ENCODE measurements at regions not wholly inside any gene's neighbourhood (a gene's known extent, or its start where the extent isn't known, plus 50 kb on each side); places are given as distances from the start of the nearest gene placed in this dataset.

GRCh38 chr6:164025180-164025579 is 610.7 kb downstream of the QKI start:
- no peaks in the 10 kb centered on the region for H4K20me1 ChIP-seq (ENCODE audit: insufficient read depth)
- H3K4me2 ChIP-seq (ENCODE audit: unreplicated experiment), result no peak overlapping the region
- no peak overlapping the region for H3K27ac ChIP-seq
- no peaks in the 10 kb centered on the region for H3K36me3 ChIP-seq (ENCODE audit: low read depth)
- H3K27me3 ChIP-seq (replicated peaks; ENCODE audit: insufficient read depth), result no peaks in the 10 kb centered on the region
- WGBS, 2 experiments (ENCODE audit: low coverage in 1 of 2, low lambda C conversion rate in 2 of 2, missing lambda C conversion rate in 2 of 2), result 38 to 47% methylated on average over 6 of the region's 6 CpGs
- no peak overlapping the region for H2AFZ ChIP-seq
- in situ Hi-C loops (cut with MboI), result no loop called here
- no peak overlapping the region for H3K9ac ChIP-seq
- H3K9me3 ChIP-seq (ENCODE audit: low read depth), result no peaks in the 10 kb centered on the region
- no peak for DNase-seq
- no peaks in the 10 kb centered on the region for H3K9me2 ChIP-seq (ENCODE audit: insufficient read depth)
- no peak overlapping the region for H3K4me3 ChIP-seq
- TF ChIP-seq EZH2phosphoT487 (IDR thresholded peaks at IDR 0.05; ENCODE audit: insufficient read depth, low read depth) (no peak), EZH2 (IDR thresholded peaks at IDR 0.05; ENCODE audit: insufficient read depth, poor library complexity, severe bottlenecking) (no peak)
- H3F3A ChIP-seq (ENCODE audit: insufficient read depth), result no peaks in the 10 kb centered on the region
- no peaks in the 10 kb centered on the region for H3K79me2 ChIP-seq (ENCODE audit: insufficient read depth)
- no peaks in the 10 kb centered on the region for H3K4me1 ChIP-seq (ENCODE audit: insufficient read depth)

DNA sequence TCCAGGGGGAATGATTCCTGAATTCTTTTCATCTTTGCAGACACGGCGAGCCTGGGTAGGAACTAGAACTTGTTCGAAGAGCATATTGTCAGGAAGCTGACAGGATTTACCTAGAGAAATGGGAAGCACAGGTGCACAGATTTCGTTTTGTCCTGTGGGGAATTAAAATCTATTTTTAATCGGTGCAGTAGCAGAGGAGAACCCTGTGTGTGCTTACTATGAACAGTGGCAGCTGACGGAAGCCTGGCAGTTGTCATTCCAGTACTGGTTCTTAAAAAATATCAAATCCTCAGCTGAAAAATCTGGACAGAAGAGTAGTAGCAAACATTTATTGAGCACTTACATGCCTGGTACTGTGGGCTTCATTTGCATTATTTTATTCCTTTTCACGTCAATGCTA is 609.0 kb downstream of the QKI start:
- Histone ChIP-seq H3K36me3 (ENCODE audit: low read depth) (no peaks in the 10 kb centered on the region), H3K79me2 (ENCODE audit: insufficient read depth) (no peaks in the 10 kb centered on the region), H3K27me3 (replicated peaks; ENCODE audit: insufficient read depth) (no peaks in the 10 kb centered on the region), H3K9me3 (ENCODE audit: low read depth) (no peaks in the 10 kb centered on the region), H3F3A (ENCODE audit: insufficient read depth) (no peaks in the 10 kb centered on the region), H3K4me1 (ENCODE audit: insufficient read depth) (no peaks in the 10 kb centered on the region), H3K27ac (no peak overlapping the region), H3K4me2 (ENCODE audit: unreplicated experiment) (no peak overlapping the region), H3K9ac (no peak overlapping the region), H3K4me3 (no peak overlapping the region), H2AFZ (no peak overlapping the region), H4K20me1 (ENCODE audit: insufficient read depth) (no peaks in the 10 kb centered on the region), H3K9me2 (ENCODE audit: insufficient read depth) (no peaks in the 10 kb centered on the region)
- DNase-seq, result no peak
- WGBS, 2 experiments (ENCODE audit: low coverage in 1 of 2, low lambda C conversion rate in 2 of 2, missing lambda C conversion rate in 2 of 2), result 29 to 40% methylated on average over 7 of the region's 7 CpGs
- in situ Hi-C loops (cut with MboI), result loop anchor here (25.0 kb wide), 1 partner anchor 1239 kb away; no protein-coding TSS in a partner anchor
- no peak for TF ChIP-seq EZH2phosphoT487 (IDR thresholded peaks at IDR 0.05; ENCODE audit: insufficient read depth, low read depth)

GRCh38 chr6:164022632-164023031 is 608.1 kb downstream of the QKI start:
- H2AFZ ChIP-seq, result no peak overlapping the region
- H3K27me3 ChIP-seq (replicated peaks; ENCODE audit: insufficient read depth), result no peaks in the 10 kb centered on the region
- no peak overlapping the region for H3K9ac ChIP-seq
- WGBS, 2 experiments (ENCODE audit: low coverage in 1 of 2, low lambda C conversion rate in 2 of 2, missing lambda C conversion rate in 2 of 2), result 37 to 41% methylated on average over 12 of the region's 13 CpGs
- H3K4me3 ChIP-seq, result no peak overlapping the region
- no peaks in the 10 kb centered on the region for H3K9me3 ChIP-seq (ENCODE audit: low read depth)
- no peaks in the 10 kb centered on the region for H3K79me2 ChIP-seq (ENCODE audit: insufficient read depth)
- H4K20me1 ChIP-seq (ENCODE audit: insufficient read depth), result no peaks in the 10 kb centered on the region
- in situ Hi-C loops (cut with MboI), result loop anchor here (25.0 kb wide), 1 partner anchor 1240 kb away; no protein-coding TSS in a partner anchor
- H3K4me1 ChIP-seq (ENCODE audit: insufficient read depth), result no peaks in the 10 kb centered on the region
- no peaks in the 10 kb centered on the region for H3F3A ChIP-seq (ENCODE audit: insufficient read depth)
- TF ChIP-seq EZH2phosphoT487 (IDR thresholded peaks at IDR 0.05; ENCODE audit: insufficient read depth, low read depth) (no peak), EZH2 (IDR thresholded peaks at IDR 0.05; ENCODE audit: insufficient read depth, poor library complexity, severe bottlenecking) (no peak)
- H3K27ac ChIP-seq, result no peak overlapping the region
- no peak overlapping the region for H3K4me2 ChIP-seq (ENCODE audit: unreplicated experiment)
- no peaks in the 10 kb centered on the region for H3K36me3 ChIP-seq (ENCODE audit: low read depth)
- no peaks in the 10 kb centered on the region for H3K9me2 ChIP-seq (ENCODE audit: insufficient read depth)
- no peak for DNase-seq

DNA sequence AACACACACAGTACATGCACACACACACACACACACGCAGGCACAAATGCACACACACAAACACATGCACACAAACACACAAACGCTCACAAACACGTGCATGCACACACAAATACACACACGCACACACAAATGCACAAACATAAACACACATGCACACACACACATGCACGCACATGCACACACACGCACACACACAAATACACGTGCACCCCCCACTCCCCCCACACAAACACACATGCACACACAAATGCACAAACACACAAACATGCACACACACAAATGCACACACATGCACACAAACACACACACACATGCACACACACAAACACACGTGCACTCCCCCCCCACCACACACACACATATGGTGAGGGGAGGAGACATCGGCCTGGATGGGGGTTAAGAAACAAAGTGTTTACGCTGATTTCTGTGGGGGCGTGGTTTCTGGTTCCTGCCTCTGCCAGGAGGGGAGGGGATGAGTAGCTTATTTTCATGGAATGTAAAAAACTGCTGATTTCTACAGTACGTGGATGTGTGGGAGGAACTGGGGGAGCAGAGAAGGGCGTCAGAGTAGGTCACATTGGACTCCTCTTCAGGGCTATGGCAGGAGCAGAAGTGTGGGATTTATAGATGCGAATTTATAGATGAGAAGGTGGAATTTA is 607.2 kb downstream of the QKI start:
- no peak overlapping the region for H3K27ac ChIP-seq
- TF ChIP-seq EZH2 (IDR thresholded peaks at IDR 0.05; ENCODE audit: insufficient read depth, poor library complexity, severe bottlenecking) (no peak), EZH2phosphoT487 (IDR thresholded peaks at IDR 0.05; ENCODE audit: insufficient read depth, low read depth) (no peak)
- DNase-seq, result peak; percentile 1
- H3K9ac ChIP-seq, result no peak overlapping the region
- no peaks in the 10 kb centered on the region for H4K20me1 ChIP-seq (ENCODE audit: insufficient read depth)
- H2AFZ ChIP-seq, result no peak overlapping the region
- no peaks in the 10 kb centered on the region for H3K79me2 ChIP-seq (ENCODE audit: insufficient read depth)
- in situ Hi-C loops (cut with MboI), result loop anchor here (25.0 kb wide), 1 partner anchor 1241 kb away; no protein-coding TSS in a partner anchor
- H3K36me3 ChIP-seq (ENCODE audit: low read depth), result no peaks in the 10 kb centered on the region
- no peaks in the 10 kb centered on the region for H3K27me3 ChIP-seq (replicated peaks; ENCODE audit: insufficient read depth)
- WGBS, 2 experiments (ENCODE audit: low coverage in 1 of 2, low lambda C conversion rate in 2 of 2, missing lambda C conversion rate in 2 of 2), result 28 to 36% methylated on average over 14 of the region's 14 CpGs
- no peaks in the 10 kb centered on the region for H3K4me1 ChIP-seq (ENCODE audit: insufficient read depth)
- H3F3A ChIP-seq (ENCODE audit: insufficient read depth), result no peaks in the 10 kb centered on the region
- H3K9me2 ChIP-seq (ENCODE audit: insufficient read depth), result no peaks in the 10 kb centered on the region
- H3K4me3 ChIP-seq, result no peak overlapping the region
- no peak overlapping the region for H3K4me2 ChIP-seq (ENCODE audit: unreplicated experiment)
- H3K9me3 ChIP-seq (ENCODE audit: low read depth), result no peaks in the 10 kb centered on the region
